Activated CD8-positive, alpha-beta memory T cell treated with anti-CD3 and anti-CD28 coated beads for 24 hours (primary cell): ENCODE measurements at regions not wholly inside any gene's neighbourhood (a gene's known extent, or its start where the extent isn't known, plus 50 kb on each side); places are given as distances from the start of the nearest gene placed in this dataset.
"Not testable (repeated sequence)": the region's sequence is repeated elsewhere in the genome, so short reads cannot be mapped to it uniquely, and the experiment has no call there.

Source experiments
- DNase-seq: peaks from one replicate; pipeline ENCODE4 v3.0.0-alpha.2; 2020

GRCh38 chr2:121152861-121153260 lies 132.1 kb downstream of the TFCP2L1 start:
- no peak for DNase-seq

GRCh38 chr2:121153516-121153915 lies 131.5 kb downstream of the TFCP2L1 start:
- no peak for DNase-seq

GRCh38 chr2:121155502-121156056 lies 129.4 kb downstream of the TFCP2L1 start:
- no peak for DNase-seq

GRCh38 chr2:121157481-121157880 lies 127.5 kb downstream of the TFCP2L1 start:
- DNase-seq = not testable (repeated sequence)

- DNase-seq = no peak
Observed at GRCh38 chr2:121159291-121160071, 125.5 kb downstream of the TFCP2L1 start.

GRCh38 chr2:121160366-121160765 lies 124.6 kb downstream of the TFCP2L1 start:
- DNase-seq = no peak

- no peak for DNase-seq
Observed at GRCh38 chr2:121161272-121161671, 123.7 kb downstream of the TFCP2L1 start.

GRCh38 chr2:121162893-121163292 lies 122.1 kb downstream of the TFCP2L1 start:
- DNase-seq = no peak

- no peak for DNase-seq
Observed at GRCh38 chr2:121164042-121164441, 121.0 kb downstream of the TFCP2L1 start.

- DNase-seq = no peak
Observed at GRCh38 chr2:121165038-121165542, 119.9 kb downstream of the TFCP2L1 start.
